Fibroblast of lung (primary cell): ENCODE measurements at regions not wholly inside any gene's neighbourhood (a gene's known extent, or its start where the extent isn't known, plus 50 kb on each side); places are given as distances from the start of the nearest gene placed in this dataset.
A peak's percentile ranks its signal among the peaks of the same experiment; 100 is the strongest.

Experiments used
- DNase-seq, 2 donors: peaks; one replicate each; pipeline versions ENCODE4 v3.0.0 to v3.0.0-alpha.2; 2010; ENCODE audit warnings: low read depth in 2 of 2
- H2AFZ ChIP-seq: 2 replicates; pipeline ENCODE4 v1.5.1; 2012; ENCODE audit warnings: low read length, control low read depth, inconsistent platforms
- H3K27ac ChIP-seq: 2 replicates; pipeline ENCODE4 v1.5.1; 2011; ENCODE audit warnings: low read length, control low read depth; ENCODE audit not compliant: insufficient read depth
- H3K27me3 ChIP-seq: 2 replicates; pipeline ENCODE4 v1.5.1; 2011; ENCODE audit warnings: mild to moderate bottlenecking, low read length; ENCODE audit not compliant: control insufficient read depth, insufficient read depth
- H3K36me3 ChIP-seq: 2 replicates; pipeline ENCODE4 v1.5.1; 2011; ENCODE audit warnings: low read length; ENCODE audit not compliant: control insufficient read depth, insufficient read depth
- H3K4me1 ChIP-seq: 2 replicates; pipeline ENCODE4 v1.5.1; 2011; ENCODE audit warnings: low read length; ENCODE audit not compliant: control insufficient read depth, insufficient read depth; ENCODE audit errors: extremely low read depth
- H3K4me2 ChIP-seq: 2 replicates; pipeline ENCODE4 v1.5.1; 2011; ENCODE audit warnings: low read length, control low read depth; ENCODE audit not compliant: insufficient read depth; ENCODE audit errors: extremely low read depth
- H3K4me3 ChIP-seq, 4 experiments: fragments of 200-600 bp in 1 of 4; sonication (generic) in 1 of 4; replicated peaks in 1 of 4; 2 replicates each; pipeline ENCODE4 v1.5.1; 2011 to 2016; ENCODE audit warnings: low read length in 4 of 4, low read depth in 3 of 4, mild to moderate bottlenecking in 3 of 4, control low read depth in 2 of 4, inconsistent platforms in 1 of 4, mixed read lengths in 1 of 4; ENCODE audit not compliant: insufficient read depth in 1 of 4; ENCODE audit errors: control extremely low read depth in 1 of 4
- H3K79me2 ChIP-seq: 2 replicates; pipeline ENCODE4 v1.5.1; 2012; ENCODE audit warnings: mild to moderate bottlenecking, low read length, inconsistent platforms; ENCODE audit not compliant: control insufficient read depth, insufficient read depth
- H3K9ac ChIP-seq: 2 replicates; pipeline ENCODE4 v1.5.1; 2011; ENCODE audit warnings: mild to moderate bottlenecking, low read length, control low read depth; ENCODE audit not compliant: insufficient read depth
- H3K9me3 ChIP-seq: 2 replicates; pipeline ENCODE4 v1.5.1; 2012; ENCODE audit warnings: low read depth, low read length; ENCODE audit not compliant: control insufficient read depth, insufficient read depth
- H4K20me1 ChIP-seq: 2 replicates; pipeline ENCODE4 v1.5.1; 2011; ENCODE audit warnings: low read length; ENCODE audit not compliant: control insufficient read depth, insufficient read depth; ENCODE audit errors: extremely low read depth
- CTCF ChIP-seq, 2 donors: IDR thresholded peaks in 1 of 2; conservative IDR thresholded peaks in 1 of 2; 1 replicate in 1 of 2; 2 replicates in 1 of 2; pipeline ENCODE4 v1.5.1; 2011 to 2012; ENCODE audit warnings: low read length in 2 of 2, control low read depth in 1 of 2, inconsistent platforms in 1 of 2, low read depth in 1 of 2, mild to moderate bottlenecking in 1 of 2
- EZH2 ChIP-seq: IDR thresholded peaks from 2 replicates; pipeline ENCODE4 v1.5.1; 2012; ENCODE audit warnings: low read length, control low read depth, mild to moderate bottlenecking; ENCODE audit errors: missing control alignments

- TF ChIP-seq EZH2 (no peak), CTCF (conservative IDR thresholded peaks at IDR 0.05 in 1 of 2, IDR thresholded peaks at IDR 0.05 in 1 of 2; ENCODE audit: low read depth in 1 of 2, low read length in 2 of 2) (no peak)
- Histone ChIP-seq H3K9me3 (no peaks in the 10 kb centered on the region), H3K79me2 (no peaks in the 10 kb centered on the region), H3K36me3 (no peaks in the 10 kb centered on the region), H3K4me2 (no peak overlapping the region), H4K20me1 (no peaks in the 10 kb centered on the region), H3K9ac (no peak overlapping the region), H3K27me3 (no peaks in the 10 kb centered on the region), H3K4me3 (no peak overlapping the region), H2AFZ (no peak overlapping the region), H3K4me1 (no peaks in the 10 kb centered on the region), H3K27ac (no peak overlapping the region)
- no peak for DNase-seq
Observed at GRCh38 chr6:21836772-21837425, 243.3 kb downstream of the SOX4 start.

- no peaks in the 10 kb centered on the region for H3K79me2 ChIP-seq
- H3K4me3 ChIP-seq, result no peak overlapping the region
- no peaks in the 10 kb centered on the region for H3K27me3 ChIP-seq
- H3K36me3 ChIP-seq, result no peaks in the 10 kb centered on the region
- no peaks in the 10 kb centered on the region for H3K9me3 ChIP-seq
- no peak overlapping the region for H3K27ac ChIP-seq
- H3K4me1 ChIP-seq, result no peaks in the 10 kb centered on the region
- H3K4me2 ChIP-seq, result no peak overlapping the region
- DNase-seq, result peak; percentile 48 to 77
- no peak for TF ChIP-seq CTCF (conservative IDR thresholded peaks at IDR 0.05 in 1 of 2, IDR thresholded peaks at IDR 0.05 in 1 of 2; ENCODE audit: low read depth in 1 of 2, low read length in 2 of 2)
- TF ChIP-seq EZH2, result no peak
- no peak overlapping the region for H3K9ac ChIP-seq
- H2AFZ ChIP-seq, result peak overlapping the region; percentile 67
- H4K20me1 ChIP-seq, result no peaks in the 10 kb centered on the region
Observed at GRCh38 chr6:21840428-21840827, 246.9 kb downstream of the SOX4 start.

- H2AFZ ChIP-seq, result no peak overlapping the region
- no peaks in the 10 kb centered on the region for H3K79me2 ChIP-seq
- no peak overlapping the region for H3K27ac ChIP-seq
- H3K9ac ChIP-seq, result no peak overlapping the region
- no peak overlapping the region for H3K4me2 ChIP-seq
- no peaks in the 10 kb centered on the region for H3K36me3 ChIP-seq
- H3K4me3 ChIP-seq, result no peak overlapping the region
- no peaks in the 10 kb centered on the region for H3K27me3 ChIP-seq
- no peak for DNase-seq
- no peaks in the 10 kb centered on the region for H3K9me3 ChIP-seq
- H3K4me1 ChIP-seq, result no peaks in the 10 kb centered on the region
- H4K20me1 ChIP-seq, result no peaks in the 10 kb centered on the region
- TF ChIP-seq CTCF (conservative IDR thresholded peaks at IDR 0.05 in 1 of 2, IDR thresholded peaks at IDR 0.05 in 1 of 2; ENCODE audit: low read depth in 1 of 2, low read length in 2 of 2), result no peak
- TF ChIP-seq EZH2, result no peak
Observed at GRCh38 chr6:21842875-21843645, 249.5 kb downstream of the SOX4 start.
